ENCODE measurements at regions not wholly inside any gene's neighbourhood (a gene's known extent, or its start where the extent isn't known, plus 50 kb on each side); places are given as distances from the start of the nearest gene placed in this dataset.

GRCh38 chr14:34007902-34008301 lies 57.0 kb upstream of the EGLN3 start:
- H3K9me1 ChIP-seq (ENCODE audit: control insufficient read depth, extremely low read depth, insufficient read depth, low read length) = no peaks in the 10 kb centered on the region
- H3K4me1 ChIP-seq (ENCODE audit: control insufficient read depth, extremely low read depth, insufficient read depth, low read length) = no peaks in the 10 kb centered on the region
- H3K36me3 ChIP-seq (ENCODE audit: control insufficient read depth in 2 of 2, extremely low read depth in 1 of 2, insufficient read depth in 2 of 2, low read length in 2 of 2) = no peaks in the 10 kb centered on the region
- H4K20me1 ChIP-seq (ENCODE audit: control insufficient read depth, extremely low read depth, insufficient read depth, low read length) = no peaks in the 10 kb centered on the region
- H3K4me2 ChIP-seq (ENCODE audit: control insufficient read depth, extremely low read depth, insufficient read depth, low read depth, low read length) = no peak overlapping the region
- H3K27ac ChIP-seq (ENCODE audit: control insufficient read depth, insufficient read depth, low read length) = no peak overlapping the region
- no peaks in the 10 kb centered on the region for H3K79me2 ChIP-seq (ENCODE audit: control insufficient read depth, insufficient read depth, low read length)
- H3K9ac ChIP-seq (ENCODE audit: control insufficient read depth, extremely low read depth, insufficient read depth, low read length) = no peak overlapping the region
- DNase-seq (ENCODE audit: low read depth, low spot score) = no peak
- dilution Hi-C loops (cut with MboI; ENCODE audit: extremely low pct_ligation_motif_present, low sequenced_read_pairs) = no loop called here
- TF ChIP-seq EZH2 (IDR thresholded peaks at IDR 0.05; ENCODE audit: low read length) = no peak
- TF ChIP-seq CTCF (optimal IDR thresholded peaks at IDR 0.05 in 1 of 3, IDR thresholded peaks at IDR 0.05 in 1 of 3, conservative IDR thresholded peaks at IDR 0.05 in 1 of 3; ENCODE audit: extremely low read depth in 1 of 3, insufficient read depth in 2 of 3, low read length in 3 of 3) = no peak
- no peak overlapping the region for H2AFZ ChIP-seq (ENCODE audit: control insufficient read depth, low read length)
- H3K9me3 ChIP-seq (ENCODE audit: control insufficient read depth, low read depth, low read length) = no peaks in the 10 kb centered on the region
- FAIRE-seq = no peak
- no peak overlapping the region for H3K4me3 ChIP-seq (ENCODE audit: control insufficient read depth in 2 of 3, extremely low read depth in 1 of 3, insufficient read depth in 2 of 3, low read depth in 1 of 3, low read length in 3 of 3)
- no peaks in the 10 kb centered on the region for H3K27me3 ChIP-seq (ENCODE audit: control insufficient read depth, extremely low read depth, insufficient read depth, low read length)

GRCh38 chr14:34005901-34006300 lies 55.0 kb upstream of the EGLN3 start:
- no peaks in the 10 kb centered on the region for H4K20me1 ChIP-seq (ENCODE audit: control insufficient read depth, extremely low read depth, insufficient read depth, low read length)
- no peaks in the 10 kb centered on the region for H3K4me1 ChIP-seq (ENCODE audit: control insufficient read depth, extremely low read depth, insufficient read depth, low read length)
- H3K4me3 ChIP-seq (ENCODE audit: control insufficient read depth in 2 of 3, extremely low read depth in 1 of 3, insufficient read depth in 2 of 3, low read depth in 1 of 3, low read length in 3 of 3) = no peak overlapping the region
- no peak overlapping the region for H3K27ac ChIP-seq (ENCODE audit: control insufficient read depth, insufficient read depth, low read length)
- FAIRE-seq (no peak), DNase-seq (ENCODE audit: low read depth, low spot score) (no peak)
- H3K9me1 ChIP-seq (ENCODE audit: control insufficient read depth, extremely low read depth, insufficient read depth, low read length) = no peaks in the 10 kb centered on the region
- dilution Hi-C loops (cut with MboI; ENCODE audit: extremely low pct_ligation_motif_present, low sequenced_read_pairs) = no loop called here
- no peaks in the 10 kb centered on the region for H3K27me3 ChIP-seq (ENCODE audit: control insufficient read depth, extremely low read depth, insufficient read depth, low read length)
- no peak overlapping the region for H3K9ac ChIP-seq (ENCODE audit: control insufficient read depth, extremely low read depth, insufficient read depth, low read length)
- H3K4me2 ChIP-seq (ENCODE audit: control insufficient read depth, extremely low read depth, insufficient read depth, low read depth, low read length) = no peak overlapping the region
- no peaks in the 10 kb centered on the region for H3K79me2 ChIP-seq (ENCODE audit: control insufficient read depth, insufficient read depth, low read length)
- TF ChIP-seq EZH2 (IDR thresholded peaks at IDR 0.05; ENCODE audit: low read length) = no peak
- no peak for TF ChIP-seq CTCF (optimal IDR thresholded peaks at IDR 0.05 in 1 of 3, IDR thresholded peaks at IDR 0.05 in 1 of 3, conservative IDR thresholded peaks at IDR 0.05 in 1 of 3; ENCODE audit: extremely low read depth in 1 of 3, insufficient read depth in 2 of 3, low read length in 3 of 3)
- no peaks in the 10 kb centered on the region for H3K36me3 ChIP-seq (ENCODE audit: control insufficient read depth in 2 of 2, extremely low read depth in 1 of 2, insufficient read depth in 2 of 2, low read length in 2 of 2)
- H3K9me3 ChIP-seq (ENCODE audit: control insufficient read depth, low read depth, low read length) = no peaks in the 10 kb centered on the region
- H2AFZ ChIP-seq (ENCODE audit: control insufficient read depth, low read length) = no peak overlapping the region

All from keratinocyte (primary cell).